Suprapubic skin (tissue), 4 donors: ENCODE measurements at regions not wholly inside any gene's neighbourhood (a gene's known extent, or its start where the extent isn't known, plus 50 kb on each side); places are given as distances from the start of the nearest gene placed in this dataset.

ENCODE experiments used
- DNase-seq, 2 donors: peaks; one replicate each; pipeline ENCODE4 v3.0.0-alpha.2; 2019; ENCODE audit warnings: low spot score in 2 of 2
- H3K27ac ChIP-seq: fragments of 200-600 bp; sonication (generic); one replicate; pipeline ENCODE4 v1.5.1; 2019
- H3K27me3 ChIP-seq: fragments of 200-600 bp; sonication (generic); one replicate; pipeline ENCODE4 v1.5.1; 2019
- H3K36me3 ChIP-seq: fragments of 200-600 bp; sonication (generic); one replicate; pipeline ENCODE4 v1.5.1; 2019
- H3K4me1 ChIP-seq: fragments of 200-600 bp; sonication (generic); one replicate; pipeline ENCODE4 v1.5.1; 2019
- H3K4me3 ChIP-seq: fragments of 200-600 bp; sonication (generic); one replicate; pipeline ENCODE4 v1.5.1; 2019; ENCODE audit warnings: mild to moderate bottlenecking
- H3K9me3 ChIP-seq: fragments of 200-600 bp; sonication (generic); one replicate; pipeline ENCODE4 v1.5.1; 2019
- CTCF ChIP-seq, 2 donors: fragments of 200-600 bp in 1 of 2; fragments of 450-650 bp in 1 of 2; sonication (generic) in 1 of 2; IDR thresholded peaks; one replicate each; pipeline ENCODE4 v1.5.1; 2016 to 2019; ENCODE audit warnings: antibody characterized with exemption in 2 of 2, mild to moderate bottlenecking in 1 of 2, moderate library complexity in 1 of 2
- EP300 ChIP-seq: sonication (generic); formaldehyde crosslinking; IDR thresholded peaks from one replicate; pipeline ENCODE4 v1.6.1; 2017; ENCODE audit warnings: antibody characterized with exemption
- POLR2A ChIP-seq, 2 donors: fragments of 450-650 bp; IDR thresholded peaks; one replicate each; pipeline ENCODE4 v1.6.1; 2017; ENCODE audit warnings: antibody characterized with exemption in 2 of 2, mild to moderate bottlenecking in 2 of 2, moderate library complexity in 2 of 2
- POLR2AphosphoS5 ChIP-seq, 3 donors: sonication (generic); formaldehyde crosslinking; IDR thresholded peaks; one replicate each; pipeline ENCODE4 v1.6.1; 2017; ENCODE audit warnings: antibody characterized with exemption in 3 of 3
- WGBS: methylation state at CpG from one replicate; pipeline ENCODE4 v1.1.5; 2018; 5-methylcytosine and 5-hydroxymethylcytosine counted together

GRCh38 chr5:68818870-68819269 is 274.9 kb upstream of the SLC30A5 start:
- Histone ChIP-seq H3K27ac (no peak overlapping the region), H3K9me3 (no peaks in the 10 kb centered on the region), H3K36me3 (no peaks in the 10 kb centered on the region), H3K27me3 (no peaks in the 10 kb centered on the region), H3K4me3 (no peak overlapping the region), H3K4me1 (peaks cover 7% of the 10 kb centered on the region)
- TF ChIP-seq EP300 (no peak), CTCF (IDR thresholded peaks at IDR 0.05) (no peak), POLR2A (IDR thresholded peaks at IDR 0.05) (no peak), POLR2AphosphoS5 (IDR thresholded peaks at IDR 0.05) (no peak)
- DNase-seq = no peak
- 76% methylated on average over 3 of the region's 3 CpGs for WGBS

- DNase-seq = no peak
- no peak for TF ChIP-seq CTCF (IDR thresholded peaks at IDR 0.05)
- no peak for TF ChIP-seq EP300
- no peak for TF ChIP-seq POLR2AphosphoS5 (IDR thresholded peaks at IDR 0.05)
- no peak for TF ChIP-seq POLR2A (IDR thresholded peaks at IDR 0.05)
- Histone ChIP-seq H3K36me3 (no peaks in the 10 kb centered on the region), H3K27ac (no peak overlapping the region), H3K9me3 (no peaks in the 10 kb centered on the region), H3K27me3 (no peaks in the 10 kb centered on the region), H3K4me1 (peaks cover 7% of the 10 kb centered on the region), H3K4me3 (no peak overlapping the region)
- 100% methylated on average over 2 of the region's 2 CpGs for WGBS
These were observed 272.8 kb upstream of the SLC30A5 start for GRCh38 chr5:68821056-68821455.

- H3K27me3 ChIP-seq = no peaks in the 10 kb centered on the region
- no peaks in the 10 kb centered on the region for H3K9me3 ChIP-seq
- H3K27ac ChIP-seq = no peak overlapping the region
- 78% methylated on average over 1 of the region's 1 CpG for WGBS
- no peak for DNase-seq
- TF ChIP-seq CTCF (IDR thresholded peaks at IDR 0.05) = no peak
- H3K36me3 ChIP-seq = no peaks in the 10 kb centered on the region
- H3K4me3 ChIP-seq = no peak overlapping the region
- peaks cover 7% of the 10 kb centered on the region for H3K4me1 ChIP-seq
These were observed 271.0 kb upstream of the SLC30A5 start for GRCh38 chr5:68822796-68823195.

GRCh38 chr5:68823301-68823700 is 270.5 kb upstream of the SLC30A5 start:
- peak in 1 of 3 donors; percentile 41 for TF ChIP-seq POLR2AphosphoS5 (IDR thresholded peaks at IDR 0.05)
- no peak for TF ChIP-seq EP300
- TF ChIP-seq CTCF (IDR thresholded peaks at IDR 0.05) = no peak
- TF ChIP-seq POLR2A (IDR thresholded peaks at IDR 0.05) = no peak
- Histone ChIP-seq H3K27ac (no peak overlapping the region), H3K4me3 (no peak overlapping the region), H3K4me1 (peaks cover 7% of the 10 kb centered on the region), H3K36me3 (no peaks in the 10 kb centered on the region), H3K9me3 (no peaks in the 10 kb centered on the region), H3K27me3 (no peaks in the 10 kb centered on the region)
- WGBS = 79% methylated on average over 6 of the region's 6 CpGs
- DNase-seq = no peak

GRCh38 chr5:68830377-68830898 is 263.4 kb upstream of the SLC30A5 start:
- 81% methylated on average over 3 of the region's 3 CpGs for WGBS
- Histone ChIP-seq H3K27me3 (no peaks in the 10 kb centered on the region), H3K36me3 (no peaks in the 10 kb centered on the region), H3K4me3 (no peak overlapping the region), H3K4me1 (no peaks in the 10 kb centered on the region), H3K9me3 (no peaks in the 10 kb centered on the region), H3K27ac (no peak overlapping the region)
- DNase-seq = no peak
- TF ChIP-seq POLR2AphosphoS5 (IDR thresholded peaks at IDR 0.05) (no peak), POLR2A (IDR thresholded peaks at IDR 0.05) (no peak), CTCF (IDR thresholded peaks at IDR 0.05) (no peak), EP300 (no peak)
